ENCODE measurements at regions not wholly inside any gene's neighbourhood (a gene's known extent, or its start where the extent isn't known, plus 50 kb on each side); places are given as distances from the start of the nearest gene placed in this dataset.

- peaks cover 0 to 8% of the 10 kb centered on the region in 2 donors for H3K9me3 ChIP-seq
- in situ Hi-C loops (cut with MboI; ENCODE audit: low pct_ligation_motif_present in 1 of 4, low pct_unique_long_range_greater_than_20kb in 1 of 4, low sequenced_read_pairs in 3 of 4), result no loop called here
- TF ChIP-seq EP300 (IDR thresholded peaks at IDR 0.05; ENCODE audit: low read depth) (no peak), POLR2AphosphoS5 (IDR thresholded peaks at IDR 0.05) (no peak), POLR2A (IDR thresholded peaks at IDR 0.05) (no peak), CTCF (IDR thresholded peaks at IDR 0.05) (no peak)
- DNase-seq, result no peak
- H3K36me3 ChIP-seq, result no peaks in the 10 kb centered on the region
- no peak overlapping the region for H3K27ac ChIP-seq
- no peaks in the 10 kb centered on the region for H3K27me3 ChIP-seq
- no peaks in the 10 kb centered on the region for H3K4me1 ChIP-seq
- WGBS, 2 donors (ENCODE audit: low coverage in 1 of 2), result 94 to 100% methylated on average over 4 to 17 of the region's 17 CpGs
- no peak overlapping the region for H3K4me3 ChIP-seq
- intact Hi-C loops (cut with DNase I; ENCODE audit: low total_unique reads), result no loop called here
Measured at GRCh38 chr15:31569836-31570235, 243.2 kb downstream of the KLF13 start.

GRCh38 chr15:31570591-31570990, 244.0 kb downstream of the KLF13 start:
- H3K9me3 ChIP-seq, result peaks cover 0 to 8% of the 10 kb centered on the region in 2 donors
- intact Hi-C loops (cut with DNase I; ENCODE audit: low total_unique reads), result no loop called here
- TF ChIP-seq POLR2AphosphoS5 (IDR thresholded peaks at IDR 0.05) (no peak), CTCF (IDR thresholded peaks at IDR 0.05) (no peak), POLR2A (IDR thresholded peaks at IDR 0.05) (no peak), EP300 (IDR thresholded peaks at IDR 0.05; ENCODE audit: low read depth) (no peak)
- WGBS, 2 donors (ENCODE audit: low coverage in 1 of 2), result 87 to 88% methylated on average over 3 to 11 of the region's 11 CpGs
- no peaks in the 10 kb centered on the region for H3K4me1 ChIP-seq
- in situ Hi-C loops (cut with MboI; ENCODE audit: low pct_ligation_motif_present in 1 of 4, low pct_unique_long_range_greater_than_20kb in 1 of 4, low sequenced_read_pairs in 3 of 4), result no loop called here
- no peak overlapping the region for H3K4me3 ChIP-seq
- H3K27ac ChIP-seq, result no peak overlapping the region
- DNase-seq, result no peak
- H3K36me3 ChIP-seq, result no peaks in the 10 kb centered on the region
- no peaks in the 10 kb centered on the region for H3K27me3 ChIP-seq

- Histone ChIP-seq H3K4me3 (no peak overlapping the region), H3K4me1 (no peaks in the 10 kb centered on the region), H3K27me3 (no peaks in the 10 kb centered on the region), H3K36me3 (no peaks in the 10 kb centered on the region), H3K27ac (no peak overlapping the region), H3K9me3 (peaks cover 0 to 8% of the 10 kb centered on the region in 2 donors)
- no peak for DNase-seq
- TF ChIP-seq CTCF (IDR thresholded peaks at IDR 0.05), result peak in 1 of 5 experiments; percentile 4
- TF ChIP-seq EP300 (IDR thresholded peaks at IDR 0.05; ENCODE audit: low read depth), result no peak
- TF ChIP-seq POLR2A (IDR thresholded peaks at IDR 0.05), result no peak
- no peak for TF ChIP-seq POLR2AphosphoS5 (IDR thresholded peaks at IDR 0.05)
- in situ Hi-C loops (cut with MboI; ENCODE audit: low pct_ligation_motif_present in 1 of 4, low pct_unique_long_range_greater_than_20kb in 1 of 4, low sequenced_read_pairs in 3 of 4), result no loop called here
- WGBS, 2 donors (ENCODE audit: low coverage in 1 of 2), result 83 to 87% methylated on average over 3 of the region's 3 CpGs
- intact Hi-C loops (cut with DNase I; ENCODE audit: low total_unique reads), result no loop called here
Measured at GRCh38 chr15:31571676-31572075, 245.0 kb downstream of the KLF13 start.

- Histone ChIP-seq H3K27me3 (no peaks in the 10 kb centered on the region), H3K27ac (no peak overlapping the region), H3K4me3 (no peak overlapping the region), H3K9me3 (no peaks in the 10 kb centered on the region), H3K4me1 (no peaks in the 10 kb centered on the region), H3K36me3 (no peaks in the 10 kb centered on the region)
- in situ Hi-C loops (cut with MboI; ENCODE audit: low pct_ligation_motif_present in 1 of 4, low pct_unique_long_range_greater_than_20kb in 1 of 4, low sequenced_read_pairs in 3 of 4) (no loop called here), intact Hi-C loops (cut with DNase I; ENCODE audit: low total_unique reads) (no loop called here)
- DNase-seq, result no peak
- TF ChIP-seq EP300 (IDR thresholded peaks at IDR 0.05; ENCODE audit: low read depth), result no peak
- TF ChIP-seq CTCF (IDR thresholded peaks at IDR 0.05), result no peak
- no peak for TF ChIP-seq POLR2A (IDR thresholded peaks at IDR 0.05)
- no peak for TF ChIP-seq POLR2AphosphoS5 (IDR thresholded peaks at IDR 0.05)
- WGBS, 2 donors (ENCODE audit: low coverage in 1 of 2), result 91% methylated on average over 3 of the region's 3 CpGs; no CpG with 5 or more reads in 1 of the 2 donors
Measured at GRCh38 chr15:31573759-31574158, 247.1 kb downstream of the KLF13 start.

Measured in transverse colon (tissue), 4 donors.